ENCODE measurements at regions not wholly inside any gene's neighbourhood (a gene's known extent, or its start where the extent isn't known, plus 50 kb on each side); places are given as distances from the start of the nearest gene placed in this dataset.

- TF ChIP-seq CTCF (conservative IDR thresholded peaks at IDR 0.05) (no peak), ZFX (IDR thresholded peaks at IDR 0.05) (no peak)
Measured at GRCh38 chr21:16797966-16798365, 714.9 kb upstream of the CXADR start.

Measured in C4-2B (cell line).